ENCODE measurements at regions not wholly inside any gene's neighbourhood (a gene's known extent, or its start where the extent isn't known, plus 50 kb on each side); places are given as distances from the start of the nearest gene placed in this dataset.
"Not testable (repeated sequence)": the region's sequence is repeated elsewhere in the genome, so short reads cannot be mapped to it uniquely, and the experiment has no call there.

GRCh38 chr7:69276011-69276729, 322.1 kb upstream of the AUTS2 start:
- peaks cover 8% of the 10 kb centered on the region for H3K9me3 Mint-ChIP-seq
- H3K36me3 Mint-ChIP-seq (ENCODE audit: low read depth) = no peaks in the 10 kb centered on the region
- no peaks in the 10 kb centered on the region for H3K4me1 Mint-ChIP-seq (ENCODE audit: low read depth)
- no peak for DNase-seq
- H3K4me3 Mint-ChIP-seq = no peak overlapping the region
- H3K27me3 Mint-ChIP-seq (ENCODE audit: low read depth) = no peaks in the 10 kb centered on the region
- CTCF ChIA-PET = no interaction called here
- intact Hi-C loops (cut with micrococcal nuclease) = no loop called here
- H3K27ac Mint-ChIP-seq = no peak overlapping the region

DNA sequence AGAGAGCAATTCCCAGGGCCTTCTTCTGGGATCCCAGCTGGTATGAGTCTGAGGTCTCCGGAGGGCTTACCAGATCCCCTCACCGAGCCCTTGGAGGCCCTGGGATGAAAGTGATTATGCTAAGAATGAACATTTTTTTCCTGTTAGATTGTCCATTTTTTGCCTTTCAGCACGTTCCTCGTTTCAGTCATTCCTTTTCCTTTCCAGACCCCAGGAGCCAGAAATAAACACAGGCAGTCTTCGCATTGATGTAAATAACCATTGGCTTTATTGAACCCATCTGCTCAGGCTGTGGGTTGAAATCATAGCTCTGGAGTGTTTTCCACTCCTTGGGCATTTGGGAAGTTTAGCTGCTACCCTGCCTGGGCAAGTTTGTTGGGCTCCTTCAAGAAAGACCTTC, 320.9 kb upstream of the AUTS2 start:
- Mint-ChIP-seq H3K9me3 (peaks cover 8% of the 10 kb centered on the region), H3K4me3 (no peak overlapping the region), H3K4me1 (ENCODE audit: low read depth) (no peaks in the 10 kb centered on the region), H3K27me3 (ENCODE audit: low read depth) (no peaks in the 10 kb centered on the region), H3K36me3 (ENCODE audit: low read depth) (no peaks in the 10 kb centered on the region), H3K27ac (no peak overlapping the region)
- CTCF ChIA-PET = no interaction called here
- no peak for DNase-seq
- intact Hi-C loops (cut with micrococcal nuclease) = no loop called here

DNA sequence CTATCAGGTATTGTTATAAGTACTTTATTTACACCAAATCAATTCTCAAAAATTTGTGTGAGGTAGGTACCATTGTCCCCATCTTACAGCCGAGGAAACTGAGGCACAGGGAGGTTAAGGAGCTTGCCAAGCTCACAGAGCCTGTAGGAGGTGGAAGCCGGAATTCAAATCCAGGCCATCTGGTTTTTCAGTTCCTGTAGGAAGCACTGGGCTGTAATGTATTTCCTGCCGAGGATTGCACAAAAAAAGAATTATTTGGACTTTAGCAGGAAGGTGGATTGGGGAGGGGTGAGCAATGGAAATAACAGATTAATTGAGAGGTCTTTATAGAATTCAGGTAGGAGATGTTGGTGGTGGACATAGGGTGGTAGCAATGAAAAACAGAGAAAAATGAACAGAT, 315.3 kb upstream of the AUTS2 start:
- Mint-ChIP-seq H3K4me3 (no peak overlapping the region), H3K27me3 (ENCODE audit: low read depth) (no peaks in the 10 kb centered on the region), H3K4me1 (ENCODE audit: low read depth) (no peaks in the 10 kb centered on the region), H3K9me3 (peaks cover 6% of the 10 kb centered on the region), H3K27ac (no peak overlapping the region), H3K36me3 (ENCODE audit: low read depth) (no peaks in the 10 kb centered on the region)
- CTCF ChIA-PET = no interaction called here
- intact Hi-C loops (cut with micrococcal nuclease) = no loop called here
- DNase-seq = no peak

DNA sequence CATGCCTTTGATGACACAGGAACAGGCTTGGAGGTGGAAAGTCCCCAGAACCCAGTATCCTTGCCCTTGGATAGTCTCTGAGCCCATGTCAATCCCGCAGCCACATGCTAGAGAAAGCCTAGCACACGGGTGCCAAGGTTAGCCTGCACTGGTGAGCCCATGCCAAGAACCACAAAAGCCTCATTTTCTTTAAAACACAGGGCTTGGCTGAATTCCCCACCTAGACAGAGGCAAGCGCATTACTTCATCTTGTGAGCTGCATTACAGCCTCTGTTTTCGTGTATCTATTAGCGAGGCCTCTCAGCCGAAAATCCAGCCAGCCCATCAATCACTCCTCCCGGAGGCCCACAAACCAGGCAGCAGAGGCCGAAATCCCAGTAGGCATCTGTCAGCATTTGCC, 314.9 kb upstream of the AUTS2 start:
- H3K4me3 Mint-ChIP-seq = no peak overlapping the region

GRCh38 chr7:69285854-69286253, 312.4 kb upstream of the AUTS2 start:
- Mint-ChIP-seq H3K27me3 (ENCODE audit: low read depth) (no peaks in the 10 kb centered on the region), H3K27ac (no peak overlapping the region), H3K4me3 (no peak overlapping the region), H3K36me3 (ENCODE audit: low read depth) (no peaks in the 10 kb centered on the region), H3K9me3 (peaks cover 1% of the 10 kb centered on the region), H3K4me1 (ENCODE audit: low read depth) (no peaks in the 10 kb centered on the region)
- intact Hi-C loops (cut with micrococcal nuclease) = no loop called here
- DNase-seq = no peak
- CTCF ChIA-PET = interaction anchor here (0.6 kb wide), 1 partner anchor 414 kb away, joined by 3 read pairs; no protein-coding TSS in a partner anchor

More for the DNA sequence above, 314.9 kb upstream of the AUTS2 start:
- intact Hi-C loops (cut with micrococcal nuclease) = no loop called here
- Mint-ChIP-seq H3K9me3 (peaks cover 6% of the 10 kb centered on the region), H3K4me1 (ENCODE audit: low read depth) (no peaks in the 10 kb centered on the region), H3K27ac (no peak overlapping the region), H3K36me3 (ENCODE audit: low read depth) (no peaks in the 10 kb centered on the region), H3K27me3 (ENCODE audit: low read depth) (no peaks in the 10 kb centered on the region)
- no peak for DNase-seq
- CTCF ChIA-PET = no interaction called here

DNA sequence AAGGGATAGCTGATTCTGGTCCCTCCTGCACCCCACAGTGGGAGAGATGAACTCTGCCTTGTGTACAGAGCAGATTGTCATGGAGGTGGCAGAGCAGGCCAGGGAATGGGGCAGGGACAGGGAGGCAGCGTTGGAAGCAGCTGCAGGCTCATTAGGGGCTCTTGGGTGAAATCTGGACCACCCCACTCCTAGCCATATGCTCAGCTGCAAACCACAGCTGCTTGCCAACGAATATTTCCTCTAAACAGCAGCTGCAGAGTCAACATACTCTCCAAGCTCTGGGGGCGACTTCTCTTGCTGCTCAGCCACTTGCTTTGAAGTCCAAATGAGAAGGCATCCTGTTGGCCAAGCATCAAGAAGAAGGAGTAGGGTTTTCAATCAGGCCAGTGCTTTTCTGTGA, 302.3 kb upstream of the AUTS2 start:
- intact Hi-C loops (cut with micrococcal nuclease) = no loop called here
- Mint-ChIP-seq H3K4me3 (no peak overlapping the region), H3K27me3 (ENCODE audit: low read depth) (no peaks in the 10 kb centered on the region), H3K9me3 (peaks cover 8% of the 10 kb centered on the region), H3K4me1 (ENCODE audit: low read depth) (no peaks in the 10 kb centered on the region), H3K27ac (no peak overlapping the region), H3K36me3 (ENCODE audit: low read depth) (no peaks in the 10 kb centered on the region)
- DNase-seq = no peak
- CTCF ChIA-PET = no interaction called here

DNA sequence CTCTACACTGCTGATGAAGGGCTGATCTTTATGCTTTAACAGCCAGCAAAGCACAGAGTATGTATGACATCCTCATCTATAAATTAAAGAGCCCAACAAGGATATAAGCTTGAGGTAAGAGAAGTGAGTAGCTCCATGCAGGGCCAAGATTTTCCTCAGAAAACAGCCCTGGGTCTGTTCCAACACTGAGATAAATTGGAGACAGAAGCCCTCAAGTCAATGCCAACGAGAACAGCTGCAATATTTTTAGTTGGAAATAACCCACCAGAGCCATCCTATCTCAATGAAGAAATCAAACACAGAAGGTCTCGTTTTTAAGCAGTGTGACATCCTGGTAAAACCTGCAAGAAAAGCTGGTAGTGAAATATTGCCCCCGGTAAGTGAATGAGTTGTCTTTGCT, 297.0 kb upstream of the AUTS2 start:
- CTCF ChIA-PET = interaction anchor here (0.7 kb wide), 1 partner anchor 525 kb away, joined by 5 read pairs; no protein-coding TSS in a partner anchor
- intact Hi-C loops (cut with micrococcal nuclease) = no loop called here

DNA sequence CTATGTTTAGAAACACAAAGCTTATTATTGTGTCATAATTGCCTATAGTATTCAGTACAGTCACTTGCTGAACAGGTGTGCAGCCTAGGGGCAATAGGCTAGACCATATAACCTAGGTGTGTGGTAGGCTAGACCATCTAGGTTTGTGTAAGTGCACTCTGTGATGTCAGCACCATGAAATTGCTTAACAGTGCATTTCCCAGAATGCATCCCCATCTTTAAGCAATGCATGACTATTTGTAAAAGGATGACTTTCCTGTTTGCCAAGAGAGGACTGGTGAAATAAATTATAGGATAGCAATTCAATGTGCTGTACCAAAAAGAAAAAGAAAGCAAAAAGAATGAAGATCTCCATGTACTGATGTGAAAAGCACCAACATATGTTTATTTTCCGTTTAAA, 288.7 kb upstream of the AUTS2 start:
- no peak overlapping the region for H3K27ac Mint-ChIP-seq
- no peaks in the 10 kb centered on the region for H3K4me1 Mint-ChIP-seq (ENCODE audit: low read depth)
- no peaks in the 10 kb centered on the region for H3K36me3 Mint-ChIP-seq (ENCODE audit: low read depth)
- H3K27me3 Mint-ChIP-seq (ENCODE audit: low read depth) = no peaks in the 10 kb centered on the region
- DNase-seq = no peak
- intact Hi-C loops (cut with micrococcal nuclease) = no loop called here
- no peak overlapping the region for H3K4me3 Mint-ChIP-seq
- H3K9me3 Mint-ChIP-seq = peaks cover 2% of the 10 kb centered on the region
- CTCF ChIA-PET = no interaction called here

More for the DNA sequence above, 297.0 kb upstream of the AUTS2 start:
- peaks cover 8% of the 10 kb centered on the region for H3K9me3 Mint-ChIP-seq
- peaks cover 2% of the 10 kb centered on the region for H3K27me3 Mint-ChIP-seq (ENCODE audit: low read depth)
- no peak overlapping the region for H3K27ac Mint-ChIP-seq
- no peaks in the 10 kb centered on the region for H3K4me1 Mint-ChIP-seq (ENCODE audit: low read depth)
- H3K36me3 Mint-ChIP-seq (ENCODE audit: low read depth) = no peaks in the 10 kb centered on the region
- no peak for DNase-seq
- no peak overlapping the region for H3K4me3 Mint-ChIP-seq

GRCh38 chr7:69311489-69311888, 286.8 kb upstream of the AUTS2 start:
- H3K27me3 Mint-ChIP-seq (ENCODE audit: low read depth) = no peaks in the 10 kb centered on the region
- no peaks in the 10 kb centered on the region for H3K36me3 Mint-ChIP-seq (ENCODE audit: low read depth)
- intact Hi-C loops (cut with micrococcal nuclease) = no loop called here
- H3K27ac Mint-ChIP-seq = no peak overlapping the region
- peaks cover under 1% of the 10 kb centered on the region for H3K4me1 Mint-ChIP-seq (ENCODE audit: low read depth)
- no peak overlapping the region for H3K4me3 Mint-ChIP-seq
- no peak for DNase-seq
- CTCF ChIA-PET = no interaction called here
- no peaks in the 10 kb centered on the region for H3K9me3 Mint-ChIP-seq

GRCh38 chr7:69313852-69314251, 284.4 kb upstream of the AUTS2 start:
- H3K4me3 Mint-ChIP-seq; H3K4me1 Mint-ChIP-seq (ENCODE audit: low read depth); DNase-seq; H3K36me3 Mint-ChIP-seq (ENCODE audit: low read depth); H3K27ac Mint-ChIP-seq; H3K27me3 Mint-ChIP-seq (ENCODE audit: low read depth); intact Hi-C loops (cut with micrococcal nuclease); CTCF ChIA-PET; H3K9me3 Mint-ChIP-seq: not testable (repeated sequence)

DNA sequence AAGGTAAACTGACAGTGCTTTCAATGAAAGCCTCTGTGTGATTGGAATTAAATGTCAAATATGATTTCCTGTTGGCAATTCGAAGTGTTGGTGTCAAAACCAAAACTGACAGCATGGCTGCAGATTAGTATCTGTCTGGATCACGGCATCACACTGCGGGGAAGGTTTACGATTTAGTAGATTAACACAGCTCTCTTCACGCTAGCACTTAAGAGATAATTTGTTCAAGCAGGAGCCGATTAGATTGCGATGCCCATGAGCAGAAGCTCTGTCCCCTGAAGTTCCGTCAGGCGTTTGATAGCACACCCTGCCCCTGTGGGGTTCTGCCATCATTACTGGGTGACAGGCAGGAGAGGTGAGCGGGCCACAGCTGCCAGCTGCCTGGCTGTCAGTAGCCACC, 279.5 kb upstream of the AUTS2 start:
- Mint-ChIP-seq H3K4me1 (ENCODE audit: low read depth) (peaks cover 3% of the 10 kb centered on the region), H3K36me3 (ENCODE audit: low read depth) (no peaks in the 10 kb centered on the region), H3K9me3 (peaks cover 2% of the 10 kb centered on the region), H3K27me3 (ENCODE audit: low read depth) (no peaks in the 10 kb centered on the region), H3K27ac (no peak overlapping the region), H3K4me3 (no peak overlapping the region)
- intact Hi-C loops (cut with micrococcal nuclease) = no loop called here
- CTCF ChIA-PET = interaction anchor here (0.6 kb wide), 1 partner anchor 780 kb away, joined by 7 read pairs; no protein-coding TSS in a partner anchor
- no peak for DNase-seq

GRCh38 chr7:69328516-69328915, 269.8 kb upstream of the AUTS2 start:
- Mint-ChIP-seq H3K27ac (no peak overlapping the region), H3K4me1 (ENCODE audit: low read depth) (no peaks in the 10 kb centered on the region), H3K9me3 (peaks cover 10% of the 10 kb centered on the region), H3K4me3 (no peak overlapping the region), H3K27me3 (ENCODE audit: low read depth) (no peaks in the 10 kb centered on the region), H3K36me3 (ENCODE audit: low read depth) (no peaks in the 10 kb centered on the region)
- DNase-seq = no peak
- CTCF ChIA-PET = no interaction called here
- intact Hi-C loops (cut with micrococcal nuclease) = no loop called here

DNA sequence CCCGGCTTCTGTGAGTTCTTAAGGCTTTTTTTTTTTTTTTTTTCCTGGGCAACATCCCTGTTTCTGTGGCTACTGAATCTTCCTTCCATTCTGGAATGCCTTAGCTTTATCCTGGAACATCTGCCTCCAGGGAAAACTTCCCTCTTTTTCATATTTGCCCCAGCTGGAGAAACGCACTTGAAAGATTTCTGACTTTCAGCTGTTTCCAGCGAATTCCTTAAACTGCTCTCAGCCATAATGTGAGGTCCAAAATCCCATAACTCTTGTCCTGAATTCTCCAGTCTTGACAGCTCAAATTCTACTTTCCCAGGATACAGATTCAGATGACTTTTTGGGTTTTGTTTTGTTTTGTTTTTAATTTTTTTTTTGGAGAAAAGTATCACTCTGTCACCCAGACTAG, 263.6 kb upstream of the AUTS2 start:
- no peak for DNase-seq
- Mint-ChIP-seq H3K4me3 (no peak overlapping the region), H3K27me3 (ENCODE audit: low read depth) (no peaks in the 10 kb centered on the region), H3K36me3 (ENCODE audit: low read depth) (no peaks in the 10 kb centered on the region), H3K27ac (no peak overlapping the region), H3K9me3 (peaks cover 18% of the 10 kb centered on the region), H3K4me1 (ENCODE audit: low read depth) (no peaks in the 10 kb centered on the region)
- intact Hi-C loops (cut with micrococcal nuclease) = no loop called here
- CTCF ChIA-PET = no interaction called here

All from activated naive CD4-positive, alpha-beta T cell treated with anti-CD3 and anti-CD28 coated beads for 36 hours (primary cell).